ES-I3 (cell line): ENCODE measurements at regions not wholly inside any gene's neighbourhood (a gene's known extent, or its start where the extent isn't known, plus 50 kb on each side); places are given as distances from the start of the nearest gene placed in this dataset.

ENCODE experiments used
- H3K36me3 ChIP-seq: 2 replicates; pipeline ENCODE4 v1.6.1; 2013; ENCODE audit warnings: mild to moderate bottlenecking, low read length, control low read depth, moderate library complexity; ENCODE audit not compliant: insufficient read depth
- H3K4me1 ChIP-seq: 2 replicates; pipeline ENCODE4 v1.6.1; 2013; ENCODE audit warnings: mild to moderate bottlenecking, control low read depth, low read length; ENCODE audit not compliant: insufficient read depth
- H3K9ac ChIP-seq: 2 replicates; pipeline ENCODE4 v1.6.1; 2013; ENCODE audit warnings: low read depth, mild to moderate bottlenecking, low read length, moderate library complexity
- H3K9me3 ChIP-seq: 2 replicates; pipeline ENCODE4 v1.6.1; 2013; ENCODE audit warnings: mild to moderate bottlenecking, low read length, moderate library complexity; ENCODE audit not compliant: control insufficient read depth, insufficient read depth

- H3K9me3 ChIP-seq, result no peaks in the 10 kb centered on the region
- 0 out of 2 replicates have a peak, but pooled peaks cover 3% of the 10 kb centered on the region for H3K36me3 ChIP-seq
- H3K9ac ChIP-seq, result no peak overlapping the region
- H3K4me1 ChIP-seq, result peaks cover 10% of the 10 kb centered on the region; the same call in 1 of the 2 replicates
These were observed 1437.4 kb upstream of the SPRY2 start for GRCh38 chr13:81778350-81778749.

- no peaks in the 10 kb centered on the region for H3K9me3 ChIP-seq
These were observed 1432.3 kb upstream of the SPRY2 start for GRCh38 chr13:81773263-81773662.

GRCh38 chr13:81771951-81772350 lies 1431.0 kb upstream of the SPRY2 start:
- Histone ChIP-seq H3K4me1 (peaks cover 17% of the 10 kb centered on the region; the same call in 1 of the 2 replicates), H3K36me3 (0 out of 2 replicates have a peak, but pooled peaks cover 3% of the 10 kb centered on the region), H3K9me3 (no peaks in the 10 kb centered on the region)

More at GRCh38 chr13:81773263-81773662, 1432.3 kb upstream of the SPRY2 start:
- 0 out of 2 replicates have a peak, but pooled peaks cover 3% of the 10 kb centered on the region for H3K36me3 ChIP-seq
- peaks cover 17% of the 10 kb centered on the region; the same call in 1 of the 2 replicates for H3K4me1 ChIP-seq
- H3K9ac ChIP-seq, result no peak overlapping the region

GRCh38 chr13:81770868-81771505 lies 1430.1 kb upstream of the SPRY2 start:
- no peak overlapping the region; the same call in 1 of the 2 replicates for H3K9ac ChIP-seq

More at GRCh38 chr13:81771951-81772350, 1431.0 kb upstream of the SPRY2 start:
- H3K9ac ChIP-seq, result no peak overlapping the region

GRCh38 chr13:81762449-81762848 lies 1421.5 kb upstream of the SPRY2 start:
- H3K36me3 ChIP-seq, result no peaks in the 10 kb centered on the region; the same call in 1 of the 2 replicates

More at GRCh38 chr13:81770868-81771505, 1430.1 kb upstream of the SPRY2 start:
- Histone ChIP-seq H3K36me3 (0 out of 2 replicates have a peak, but pooled peaks cover 3% of the 10 kb centered on the region), H3K4me1 (peaks cover 17% of the 10 kb centered on the region; the same call in 1 of the 2 replicates), H3K9me3 (no peaks in the 10 kb centered on the region)

GRCh38 chr13:81760316-81760715 lies 1419.4 kb upstream of the SPRY2 start:
- H3K4me1 ChIP-seq, result no peaks in the 10 kb centered on the region
- peaks cover 9% of the 10 kb centered on the region for H3K9me3 ChIP-seq
- H3K9ac ChIP-seq, result no peak overlapping the region
- H3K36me3 ChIP-seq, result no peaks in the 10 kb centered on the region; the same call in 1 of the 2 replicates

More at GRCh38 chr13:81762449-81762848, 1421.5 kb upstream of the SPRY2 start:
- Histone ChIP-seq H3K9ac (no peak overlapping the region), H3K4me1 (no peaks in the 10 kb centered on the region), H3K9me3 (peaks cover 9% of the 10 kb centered on the region)

- Histone ChIP-seq H3K4me1 (no peaks in the 10 kb centered on the region), H3K36me3 (no peaks in the 10 kb centered on the region; the same call in 1 of the 2 replicates), H3K9me3 (peaks cover 9% of the 10 kb centered on the region), H3K9ac (no peak overlapping the region)
These were observed 1416.5 kb upstream of the SPRY2 start for GRCh38 chr13:81757348-81757970.

- H3K36me3 ChIP-seq, result no peaks in the 10 kb centered on the region
- no peak overlapping the region for H3K9ac ChIP-seq
- no peaks in the 10 kb centered on the region for H3K9me3 ChIP-seq
- H3K4me1 ChIP-seq, result no peaks in the 10 kb centered on the region
These were observed 1404.5 kb upstream of the SPRY2 start for GRCh38 chr13:81745391-81745790.

GRCh38 chr13:81738364-81738763 lies 1397.4 kb upstream of the SPRY2 start:
- Histone ChIP-seq H3K4me1 (no peaks in the 10 kb centered on the region), H3K9ac (no peak overlapping the region), H3K36me3 (no peaks in the 10 kb centered on the region), H3K9me3 (no peaks in the 10 kb centered on the region)

GRCh38 chr13:81726037-81726726 lies 1385.3 kb upstream of the SPRY2 start:
- H3K9ac ChIP-seq, result no peak overlapping the region
- no peaks in the 10 kb centered on the region for H3K36me3 ChIP-seq
- H3K9me3 ChIP-seq, result peaks cover 4% of the 10 kb centered on the region
- no peaks in the 10 kb centered on the region for H3K4me1 ChIP-seq

GRCh38 chr13:81722456-81722855 lies 1381.5 kb upstream of the SPRY2 start:
- no peak overlapping the region for H3K9ac ChIP-seq
- H3K36me3 ChIP-seq, result no peaks in the 10 kb centered on the region
- H3K9me3 ChIP-seq, result peaks cover 4% of the 10 kb centered on the region
- no peaks in the 10 kb centered on the region for H3K4me1 ChIP-seq

- H3K4me1 ChIP-seq, result no peaks in the 10 kb centered on the region
- H3K9ac ChIP-seq, result no peak overlapping the region
- peaks cover 4% of the 10 kb centered on the region for H3K9me3 ChIP-seq
- H3K36me3 ChIP-seq, result no peaks in the 10 kb centered on the region
These were observed 1380.5 kb upstream of the SPRY2 start for GRCh38 chr13:81721400-81721799.

- H3K36me3 ChIP-seq, result no peaks in the 10 kb centered on the region
- H3K4me1 ChIP-seq, result no peaks in the 10 kb centered on the region
- no peaks in the 10 kb centered on the region for H3K9me3 ChIP-seq
- no peak overlapping the region for H3K9ac ChIP-seq
These were observed 1373.6 kb upstream of the SPRY2 start for GRCh38 chr13:81714513-81714912.

GRCh38 chr13:81713201-81713600 lies 1372.3 kb upstream of the SPRY2 start:
- H3K9me3 ChIP-seq, result no peaks in the 10 kb centered on the region
- H3K4me1 ChIP-seq, result no peaks in the 10 kb centered on the region
- no peaks in the 10 kb centered on the region for H3K36me3 ChIP-seq
- H3K9ac ChIP-seq, result no peak overlapping the region
